ENCODE measurements at regions not wholly inside any gene's neighbourhood (a gene's known extent, or its start where the extent isn't known, plus 50 kb on each side); places are given as distances from the start of the nearest gene placed in this dataset.
"Not testable (repeated sequence)": the region's sequence is repeated elsewhere in the genome, so short reads cannot be mapped to it uniquely, and the experiment has no call there.

- DNase-seq (ENCODE audit: low read depth in 4 of 4, low spot score in 2 of 4), result no peak
Measured at GRCh38 chr6:94713446-94713845, 863.9 kb upstream of the MANEA start.

GRCh38 chr6:94698773-94699172 is 878.6 kb upstream of the MANEA start:
- DNase-seq (ENCODE audit: low read depth in 4 of 4, low spot score in 2 of 4), result no peak

GRCh38 chr6:94687255-94687654 is 890.1 kb upstream of the MANEA start:
- not testable (repeated sequence) for DNase-seq (ENCODE audit: low read depth in 4 of 4, low spot score in 2 of 4)

GRCh38 chr6:94683409-94683808 is 893.9 kb upstream of the MANEA start:
- no peak for DNase-seq (ENCODE audit: low read depth in 4 of 4, low spot score in 2 of 4)

- DNase-seq (ENCODE audit: low read depth in 4 of 4, low spot score in 2 of 4), result no peak
Measured at GRCh38 chr6:94680669-94681212, 896.6 kb upstream of the MANEA start.

- DNase-seq (ENCODE audit: low read depth in 4 of 4, low spot score in 2 of 4), result no peak
Measured at GRCh38 chr6:94673251-94673650, 904.1 kb upstream of the MANEA start.

GRCh38 chr6:94670017-94670416 is 907.3 kb upstream of the MANEA start:
- no peak for DNase-seq (ENCODE audit: low read depth in 4 of 4, low spot score in 2 of 4)

GRCh38 chr6:94668876-94669275 is 908.5 kb upstream of the MANEA start:
- DNase-seq (ENCODE audit: low read depth in 4 of 4, low spot score in 2 of 4), result no peak

- DNase-seq (ENCODE audit: low read depth in 4 of 4, low spot score in 2 of 4), result no peak
Measured at GRCh38 chr6:94658929-94659328, 918.4 kb upstream of the MANEA start.

- no peak for DNase-seq (ENCODE audit: low read depth in 4 of 4, low spot score in 2 of 4)
Measured at GRCh38 chr6:94651239-94651638, 926.1 kb upstream of the MANEA start.

GRCh38 chr6:94645191-94645590 is 932.1 kb upstream of the MANEA start:
- no peak for DNase-seq (ENCODE audit: low read depth in 4 of 4, low spot score in 2 of 4)

GRCh38 chr6:94639564-94639963 is 937.8 kb upstream of the MANEA start:
- no peak for DNase-seq (ENCODE audit: low read depth in 4 of 4, low spot score in 2 of 4)

GRCh38 chr6:94636780-94637385 is 940.5 kb upstream of the MANEA start:
- no peak for DNase-seq (ENCODE audit: low read depth in 4 of 4, low spot score in 2 of 4)

- no peak for DNase-seq (ENCODE audit: low read depth in 4 of 4, low spot score in 2 of 4)
Measured at GRCh38 chr6:94623586-94623985, 953.7 kb upstream of the MANEA start.

- no peak for DNase-seq (ENCODE audit: low read depth in 4 of 4, low spot score in 2 of 4)
Measured at GRCh38 chr6:94622783-94623182, 954.6 kb upstream of the MANEA start.

- DNase-seq (ENCODE audit: low read depth in 4 of 4, low spot score in 2 of 4), result no peak
Measured at GRCh38 chr6:94600636-94601035, 976.7 kb upstream of the MANEA start.

- no peak for DNase-seq (ENCODE audit: low read depth in 4 of 4, low spot score in 2 of 4)
Measured at GRCh38 chr6:94597487-94597886, 979.8 kb upstream of the MANEA start.

- peak in 3 of 4 donors; percentile 7 to 13 (median 12) for DNase-seq (ENCODE audit: low read depth in 4 of 4, low spot score in 2 of 4)
Measured at GRCh38 chr6:94590416-94590815, 986.9 kb upstream of the MANEA start.

- DNase-seq (ENCODE audit: low read depth in 4 of 4, low spot score in 2 of 4), result no peak
Measured at GRCh38 chr6:94588301-94588700, 989.0 kb upstream of the MANEA start.

- DNase-seq (ENCODE audit: low read depth in 4 of 4, low spot score in 2 of 4), result no peak
Measured at GRCh38 chr6:94584211-94584610, 993.1 kb upstream of the MANEA start.

- no peak for DNase-seq (ENCODE audit: low read depth in 4 of 4, low spot score in 2 of 4)
Measured at GRCh38 chr6:94570581-94570980, 1006.8 kb upstream of the MANEA start.

GRCh38 chr6:94562846-94563245 is 1014.5 kb upstream of the MANEA start:
- no peak for DNase-seq (ENCODE audit: low read depth in 4 of 4, low spot score in 2 of 4)

Measured in left renal cortex interstitium (tissue), 4 donors.